HepG2 (cell line): ENCODE measurements at regions not wholly inside any gene's neighbourhood (a gene's known extent, or its start where the extent isn't known, plus 50 kb on each side); places are given as distances from the start of the nearest gene placed in this dataset.

ENCODE experiments used
- ATAC-seq: fragments of 200-7000 bp; cut with Tn5 transposase; 3 replicates; pipeline ENCODE4 v1.9.1; 2020; ENCODE audit warnings: mild to moderate bottlenecking, moderate library complexity
- BruUV-seq: library from RNA; stranded (reverse); fragments of 400-500 nt; replicated peaks from 2 replicates; lab custom pipeline; 2021; lab: Mats Ljungman, UMichigan
- CTCF ChIA-PET: fragments of 300-600 bp; formaldehyde crosslinking; extraction: SDS; loops from one replicate; lab custom pipeline; 2021; ENCODE audit warnings: low total read pairs, inconsistent platforms, low intra/inter-chr PET ratio; lab: Yijun Ruan, JAX
- POLR2A ChIA-PET: fragments of 350-600 bp; sonication (Branson Sonifier 250); formaldehyde crosslinking; loops from one replicate; lab custom pipeline; 2020; ENCODE audit warnings: antibody characterized with exemption, inconsistent platforms; lab: Yijun Ruan, JAX
- DNase-seq: peaks from one replicate; pipeline ENCODE4 v3.0.0-alpha.2; 2015; ENCODE audit warnings: low spot score
- FAIRE-seq: peaks from 3 replicates; lab custom pipeline; 2011; peaks lifted over from hg19 to GRCh38; lab: Jason Lieb, UNC
- H2AFZ ChIP-seq: one replicate; pipeline ENCODE4 v1.6.1; 2011; ENCODE audit warnings: low read length, inconsistent platforms
- H3K27ac ChIP-seq: fragments of 300-600 bp; 3 replicates; pipeline ENCODE4 v1.8.0; 2011; ENCODE audit warnings: mixed run types, mild to moderate bottlenecking, mixed read lengths, low read length, inconsistent platforms; ENCODE audit not compliant: insufficient read depth; ENCODE audit errors: extremely low read length
- H3K27me3 ChIP-seq, 2 experiments: fragments of 200-600 bp in 1 of 2; 2 replicates in 1 of 2; 3 replicates in 1 of 2; pipeline versions ENCODE4 v1.6.0 to v1.8.0; 2011; ENCODE audit warnings: low read length in 2 of 2, mild to moderate bottlenecking in 2 of 2, moderate library complexity in 2 of 2, inconsistent platforms in 1 of 2; ENCODE audit not compliant: insufficient read depth in 2 of 2, control insufficient read depth in 1 of 2
- H3K36me3 ChIP-seq, 2 experiments: fragments of 200-600 bp in 1 of 2; replicated peaks in 1 of 2; 2 replicates in 1 of 2; 3 replicates in 1 of 2; pipeline versions ENCODE4 v1.5.1 to v1.8.0; 2011; ENCODE audit warnings: low read length in 2 of 2, inconsistent platforms in 1 of 2; ENCODE audit not compliant: insufficient read depth in 2 of 2, control insufficient read depth in 1 of 2
- H3K4me1 ChIP-seq: 2 replicates; pipeline ENCODE4 v1.5.1; 2012; ENCODE audit warnings: low read length, inconsistent platforms; ENCODE audit not compliant: insufficient read depth
- H3K4me2 ChIP-seq: 2 replicates; pipeline ENCODE4 v1.6.0; 2011; ENCODE audit warnings: low read depth, low read length, inconsistent platforms
- H3K4me3 ChIP-seq, 3 experiments: fragments of 200-600 bp in 1 of 3; sonication (generic), shearing (Covaris generic) in 1 of 3; replicated peaks in 1 of 3; 2 replicates each; pipeline ENCODE4 v1.5.1; 2011 to 2016; ENCODE audit warnings: low read length in 3 of 3, inconsistent platforms in 2 of 3, low read depth in 2 of 3, mild to moderate bottlenecking in 2 of 3, control low read depth in 1 of 3, mixed read lengths in 1 of 3; ENCODE audit not compliant: insufficient read depth in 1 of 3
- H3K79me2 ChIP-seq: one replicate; pipeline ENCODE4 v1.6.1; 2011; ENCODE audit warnings: low read length, inconsistent platforms; ENCODE audit not compliant: insufficient read depth
- H3K9ac ChIP-seq: 2 replicates; pipeline ENCODE4 v1.6.0; 2011; ENCODE audit warnings: mild to moderate bottlenecking, low read depth, low read length, inconsistent platforms; ENCODE audit not compliant: insufficient read depth
- H3K9me3 ChIP-seq: 2 replicates; pipeline ENCODE4 v1.5.1; 2012; ENCODE audit warnings: mild to moderate bottlenecking, low read length
- H4K20me1 ChIP-seq: 2 replicates; pipeline ENCODE4 v1.6.0; 2011; ENCODE audit warnings: inconsistent platforms, mild to moderate bottlenecking, low read length, moderate library complexity; ENCODE audit not compliant: insufficient read depth
- ADNP ChIP-seq: sonication (generic); formaldehyde crosslinking; IDR thresholded peaks from 2 replicates; pipeline ENCODE4 v1.4.0; 2020; ENCODE audit warnings: missing genetic modification reagents
- AGO2 ChIP-seq: fragments of 200-400 bp; formaldehyde crosslinking; optimal IDR thresholded peaks from 2 replicates; pipeline ENCODE3; 2017; ENCODE audit warnings: mild to moderate bottlenecking, low read depth, low read length, moderate library complexity
- HDAC6 ChIP-seq: fragments of 200-600 bp; sonication (generic); IDR thresholded peaks from 2 replicates; pipeline ENCODE4 v1.7.0; 2017; ENCODE audit warnings: mild to moderate bottlenecking, antibody characterized with exemption, low read length, low read depth
- HES4 ChIP-seq: sonication (generic); formaldehyde crosslinking; IDR thresholded peaks from 2 replicates; pipeline ENCODE4 v1.9.0; 2021; ENCODE audit warnings: mild to moderate bottlenecking, missing genetic modification reagents, borderline replicate concordance
- KAT8 ChIP-seq: IDR thresholded peaks from 2 replicates; pipeline ENCODE4 v1.6.1; 2016; ENCODE audit warnings: missing genetic modification reagents, missing compliant biosample characterization
- KDM2A ChIP-seq: sonication (generic); formaldehyde crosslinking; IDR thresholded peaks from 2 replicates; pipeline ENCODE4 v1.4.0; 2020; ENCODE audit warnings: low read depth, missing genetic modification reagents, borderline replicate concordance
- KLF9 ChIP-seq: IDR thresholded peaks from 2 replicates; pipeline ENCODE4 v1.6.1; 2016; ENCODE audit warnings: low read depth
- PCBP1 ChIP-seq: fragments of 200-400 bp; formaldehyde crosslinking; IDR thresholded peaks from 2 replicates; pipeline ENCODE4 v1.6.1; 2017; ENCODE audit warnings: mild to moderate bottlenecking, low read depth, low read length, borderline replicate concordance
- THYN1 ChIP-seq: sonication (generic); formaldehyde crosslinking; IDR thresholded peaks from 2 replicates; pipeline ENCODE4 v1.8.1; 2023; ENCODE audit warnings: low read depth, mild to moderate bottlenecking, moderate library complexity, missing genetic modification reagents, borderline replicate concordance
- XBP1 ChIP-seq: sonication (generic); formaldehyde crosslinking; IDR thresholded peaks from 2 replicates; pipeline ENCODE4 v1.5.0; 2020; ENCODE audit warnings: missing genetic modification reagents
- ZNF24 ChIP-seq: fragments of 450-650 bp; IDR thresholded peaks from 2 replicates; pipeline ENCODE4 v1.6.1; 2017; ENCODE audit warnings: antibody characterized with exemption, mild to moderate bottlenecking
- ZNF432 ChIP-seq: sonication (generic); formaldehyde crosslinking; IDR thresholded peaks from 2 replicates; pipeline ENCODE4 v1.5.0; 2020; ENCODE audit warnings: missing genetic modification reagents, mild to moderate bottlenecking, borderline replicate concordance
- ZNF75D ChIP-seq: sonication (generic); formaldehyde crosslinking; IDR thresholded peaks from 2 replicates; pipeline ENCODE4 v1.8.1; 2023; ENCODE audit warnings: missing genetic modification reagents, mild to moderate bottlenecking, borderline replicate concordance
- ZNF790 ChIP-seq: sonication (generic); formaldehyde crosslinking; IDR thresholded peaks from 2 replicates; pipeline ENCODE4 v1.8.0; 2022; ENCODE audit warnings: missing genetic modification reagents, mild to moderate bottlenecking, borderline replicate concordance
- ZSCAN29 ChIP-seq: sonication (generic); formaldehyde crosslinking; conservative IDR thresholded peaks from 2 replicates; pipeline ENCODE4 v1.4.0; 2020; ENCODE audit warnings: mild to moderate bottlenecking, missing genetic modification reagents
- WGBS: methylation state at CpG from one replicate; pipeline ENCODE4 v1.1.6; 2017; ENCODE audit warnings: low lambda C conversion rate; 5-methylcytosine and 5-hydroxymethylcytosine counted together
- in situ Hi-C: cut with HindIII; loops from 2 replicates; pipeline ENCODE4 v1.10.0; 2017; ENCODE audit warnings: low pct_unique_long_range_greater_than_20kb; ENCODE audit not compliant: extremely low pct_ligation_motif_present
- intact Hi-C: fragments of 100-400 bp; cut with micrococcal nuclease; formaldehyde crosslinking; loops from one replicate; pipeline ENCODE4 v1.10.0; 2022; ENCODE audit not compliant: unreplicated experiment
- TF ChIP-seq, protein P1 (sequence below): sonication (generic); formaldehyde crosslinking; IDR thresholded peaks from 2 replicates; pipeline ENCODE4 v1.5.1; 2020; ENCODE audit warnings: mild to moderate bottlenecking, missing genetic modification reagents, moderate library complexity
- TF ChIP-seq, protein P2 (sequence below): sonication (generic); formaldehyde crosslinking; IDR thresholded peaks from 2 replicates; pipeline ENCODE4 v1.5.1; 2020; ENCODE audit warnings: missing genetic modification reagents, mild to moderate bottlenecking, borderline replicate concordance
- TF ChIP-seq, protein P3 (sequence below): sonication (generic); formaldehyde crosslinking; IDR thresholded peaks from 2 replicates; pipeline ENCODE4 v1.9.0; 2021; ENCODE audit warnings: missing genetic modification reagents, borderline replicate concordance
- TF ChIP-seq, protein P4 (sequence below): sonication (generic); formaldehyde crosslinking; IDR thresholded peaks from 2 replicates; pipeline ENCODE4 v1.5.0; 2020; ENCODE audit warnings: mild to moderate bottlenecking, missing genetic modification reagents

DNA sequence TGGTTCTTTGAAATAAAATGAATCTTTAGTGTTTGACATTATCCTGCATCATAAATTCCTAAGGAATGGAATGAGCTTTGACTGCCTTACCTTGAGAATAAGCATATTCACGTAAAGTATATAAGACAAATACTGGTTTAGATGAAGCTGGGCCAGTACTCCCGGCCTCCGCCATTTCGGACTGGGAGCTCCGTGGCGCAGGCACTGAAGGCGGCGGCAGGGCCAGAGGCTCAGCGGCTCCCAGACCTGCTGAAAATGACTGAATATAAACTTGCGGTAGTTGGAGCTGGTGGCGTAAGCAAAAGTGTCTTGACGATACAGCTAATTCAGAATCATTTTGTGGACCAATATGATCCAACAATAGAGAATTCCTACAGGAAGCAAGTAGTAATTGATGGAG, 76.2 kb upstream of the FAM83B start:
- no peaks in the 10 kb centered on the region for H3K79me2 ChIP-seq
- TF ChIP-seq, protein P1, sequence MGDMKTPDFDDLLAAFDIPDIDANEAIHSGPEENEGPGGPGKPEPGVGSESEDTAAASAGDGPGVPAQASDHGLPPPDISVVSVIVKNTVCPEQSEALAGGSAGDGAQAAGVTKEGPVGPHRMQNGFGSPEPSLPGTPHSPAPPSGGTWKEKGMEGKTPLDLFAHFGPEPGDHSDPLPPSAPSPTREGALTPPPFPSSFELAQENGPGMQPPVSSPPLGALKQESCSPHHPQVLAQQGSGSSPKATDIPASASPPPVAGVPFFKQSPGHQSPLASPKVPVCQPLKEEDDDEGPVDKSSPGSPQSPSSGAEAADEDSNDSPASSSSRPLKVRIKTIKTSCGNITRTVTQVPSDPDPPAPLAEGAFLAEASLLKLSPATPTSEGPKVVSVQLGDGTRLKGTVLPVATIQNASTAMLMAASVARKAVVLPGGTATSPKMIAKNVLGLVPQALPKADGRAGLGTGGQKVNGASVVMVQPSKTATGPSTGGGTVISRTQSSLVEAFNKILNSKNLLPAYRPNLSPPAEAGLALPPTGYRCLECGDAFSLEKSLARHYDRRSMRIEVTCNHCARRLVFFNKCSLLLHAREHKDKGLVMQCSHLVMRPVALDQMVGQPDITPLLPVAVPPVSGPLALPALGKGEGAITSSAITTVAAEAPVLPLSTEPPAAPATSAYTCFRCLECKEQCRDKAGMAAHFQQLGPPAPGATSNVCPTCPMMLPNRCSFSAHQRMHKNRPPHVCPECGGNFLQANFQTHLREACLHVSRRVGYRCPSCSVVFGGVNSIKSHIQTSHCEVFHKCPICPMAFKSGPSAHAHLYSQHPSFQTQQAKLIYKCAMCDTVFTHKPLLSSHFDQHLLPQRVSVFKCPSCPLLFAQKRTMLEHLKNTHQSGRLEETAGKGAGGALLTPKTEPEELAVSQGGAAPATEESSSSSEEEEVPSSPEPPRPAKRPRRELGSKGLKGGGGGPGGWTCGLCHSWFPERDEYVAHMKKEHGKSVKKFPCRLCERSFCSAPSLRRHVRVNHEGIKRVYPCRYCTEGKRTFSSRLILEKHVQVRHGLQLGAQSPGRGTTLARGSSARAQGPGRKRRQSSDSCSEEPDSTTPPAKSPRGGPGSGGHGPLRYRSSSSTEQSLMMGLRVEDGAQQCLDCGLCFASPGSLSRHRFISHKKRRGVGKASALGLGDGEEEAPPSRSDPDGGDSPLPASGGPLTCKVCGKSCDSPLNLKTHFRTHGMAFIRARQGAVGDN (CRISPR knock-in tag) = no peak
- TF ChIP-seq, protein P2, sequence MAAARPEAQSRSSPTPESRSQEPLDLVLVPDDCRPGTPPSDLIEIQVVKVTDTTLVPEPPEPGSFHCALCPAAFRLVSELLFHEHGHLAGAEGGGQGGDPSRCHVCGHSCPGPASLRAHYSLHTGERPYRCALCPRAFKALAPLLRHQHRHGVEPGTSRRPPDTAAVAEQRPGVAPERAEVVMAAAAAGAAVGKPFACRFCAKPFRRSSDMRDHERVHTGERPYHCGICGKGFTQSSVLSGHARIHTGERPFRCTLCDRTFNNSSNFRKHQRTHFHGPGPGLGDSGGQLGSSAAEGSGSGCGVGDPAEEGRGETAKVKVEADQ (CRISPR knock-in tag) = no peak
- TF ChIP-seq PCBP1 = no peak
- TF ChIP-seq ZSCAN29 = no peak
- TF ChIP-seq ZNF790 (CRISPR knock-in tag) = no peak
- TF ChIP-seq XBP1 (CRISPR knock-in tag) = no peak
- TF ChIP-seq ADNP = no peak
- TF ChIP-seq ZNF24 = no peak
- TF ChIP-seq, protein P3, sequence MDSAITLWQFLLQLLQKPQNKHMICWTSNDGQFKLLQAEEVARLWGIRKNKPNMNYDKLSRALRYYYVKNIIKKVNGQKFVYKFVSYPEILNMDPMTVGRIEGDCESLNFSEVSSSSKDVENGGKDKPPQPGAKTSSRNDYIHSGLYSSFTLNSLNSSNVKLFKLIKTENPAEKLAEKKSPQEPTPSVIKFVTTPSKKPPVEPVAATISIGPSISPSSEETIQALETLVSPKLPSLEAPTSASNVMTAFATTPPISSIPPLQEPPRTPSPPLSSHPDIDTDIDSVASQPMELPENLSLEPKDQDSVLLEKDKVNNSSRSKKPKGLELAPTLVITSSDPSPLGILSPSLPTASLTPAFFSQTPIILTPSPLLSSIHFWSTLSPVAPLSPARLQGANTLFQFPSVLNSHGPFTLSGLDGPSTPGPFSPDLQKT (CRISPR knock-in tag) = no peak
- no peak for TF ChIP-seq HES4 (CRISPR knock-in tag)
- TF ChIP-seq AGO2 = no peak
- TF ChIP-seq KLF9 = no peak
- TF ChIP-seq HDAC6 = no peak
- no peak for TF ChIP-seq KAT8 (CRISPR knock-in tag)
- TF ChIP-seq ZNF432 (CRISPR knock-in tag) = no peak
- TF ChIP-seq THYN1 = no peak
- TF ChIP-seq, protein P4, sequence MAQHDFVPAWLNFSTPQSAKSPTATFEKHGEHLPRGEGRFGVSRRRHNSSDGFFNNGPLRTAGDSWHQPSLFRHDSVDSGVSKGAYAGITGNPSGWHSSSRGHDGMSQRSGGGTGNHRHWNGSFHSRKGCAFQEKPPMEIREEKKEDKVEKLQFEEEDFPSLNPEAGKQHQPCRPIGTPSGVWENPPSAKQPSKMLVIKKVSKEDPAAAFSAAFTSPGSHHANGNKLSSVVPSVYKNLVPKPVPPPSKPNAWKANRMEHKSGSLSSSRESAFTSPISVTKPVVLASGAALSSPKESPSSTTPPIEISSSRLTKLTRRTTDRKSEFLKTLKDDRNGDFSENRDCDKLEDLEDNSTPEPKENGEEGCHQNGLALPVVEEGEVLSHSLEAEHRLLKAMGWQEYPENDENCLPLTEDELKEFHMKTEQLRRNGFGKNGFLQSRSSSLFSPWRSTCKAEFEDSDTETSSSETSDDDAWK = no peak
- TF ChIP-seq KDM2A = no peak
- no peak for TF ChIP-seq ZNF75D (CRISPR knock-in tag)
- BruUV-seq = no TSS peak

More for the DNA sequence above, 76.2 kb upstream of the FAM83B start:
- Histone ChIP-seq H3K9me3 (no peaks in the 10 kb centered on the region), H4K20me1 (no peaks in the 10 kb centered on the region), H3K27me3 (no peaks in the 10 kb centered on the region), H3K9ac (no peak overlapping the region), H3K27ac (no peak overlapping the region), H2AFZ (no peak overlapping the region), H3K36me3 (no peaks in the 10 kb centered on the region), H3K4me1 (no peaks in the 10 kb centered on the region), H3K4me3 (no peak overlapping the region), H3K4me2 (no peak overlapping the region)
- FAIRE-seq (no peak), DNase-seq (no peak), ATAC-seq (no peak)
- WGBS = 66% methylated on average over 12 of the region's 12 CpGs
- intact Hi-C loops = no loop called here
- POLR2A ChIA-PET = no interaction called here
- in situ Hi-C loops = no loop called here
- CTCF ChIA-PET = no interaction called here
